ENCODE measurements at regions not wholly inside any gene's neighbourhood (a gene's known extent, or its start where the extent isn't known, plus 50 kb on each side); places are given as distances from the start of the nearest gene placed in this dataset.

DNA sequence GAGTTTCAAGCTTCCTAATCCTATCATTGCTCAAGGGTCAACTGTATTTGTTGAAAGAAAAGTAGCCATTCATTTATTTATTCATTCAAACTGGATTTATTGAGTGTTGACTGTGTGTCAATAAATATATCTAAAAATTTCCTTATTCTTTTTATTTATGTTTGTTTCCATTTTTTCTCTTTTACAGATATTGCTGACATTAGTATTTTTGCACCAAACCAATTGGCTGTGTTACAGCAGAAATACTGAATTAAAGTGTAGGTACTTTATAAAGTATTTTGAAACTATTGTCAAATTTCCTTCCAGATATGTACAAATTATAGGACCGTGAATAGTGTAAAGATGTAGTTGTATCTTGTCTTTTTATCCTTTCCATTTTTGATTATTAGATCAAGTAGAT, 692.0 kb upstream of the SLC10A2 start:
- no peak for TF ChIP-seq EZH2 (IDR thresholded peaks at IDR 0.05)
- no peak for TF ChIP-seq POLR2AphosphoS5 (IDR thresholded peaks at IDR 0.05; ENCODE audit: borderline replicate concordance, low read depth, low read length)

Measured in SK-N-MC (cell line).